Omental fat pad (tissue), 3 donors: ENCODE measurements at regions not wholly inside any gene's neighbourhood (a gene's known extent, or its start where the extent isn't known, plus 50 kb on each side); places are given as distances from the start of the nearest gene placed in this dataset.
"Not testable (repeated sequence)": the region's sequence is repeated elsewhere in the genome, so short reads cannot be mapped to it uniquely, and the experiment has no call there.

Experiments used
- ATAC-seq: fragments of 150-250 bp; one replicate; pipeline ENCODE4 v1.9.1; 2016; ENCODE audit warnings: mild to moderate bottlenecking, moderate library complexity; ENCODE audit not compliant: low FRiP score
- DNase-seq: peaks from one replicate; pipeline ENCODE4 v3.0.0-alpha.2; 2019; ENCODE audit warnings: low spot score
- TF ChIP-seq, protein P1 (sequence below), 3 donors: fragments of 450-650 bp; IDR thresholded peaks; one replicate each; pipeline ENCODE4 v1.5.1; 2016 to 2017; ENCODE audit warnings: antibody characterized with exemption in 3 of 3, mild to moderate bottlenecking in 3 of 3, moderate library complexity in 2 of 3

DNA sequence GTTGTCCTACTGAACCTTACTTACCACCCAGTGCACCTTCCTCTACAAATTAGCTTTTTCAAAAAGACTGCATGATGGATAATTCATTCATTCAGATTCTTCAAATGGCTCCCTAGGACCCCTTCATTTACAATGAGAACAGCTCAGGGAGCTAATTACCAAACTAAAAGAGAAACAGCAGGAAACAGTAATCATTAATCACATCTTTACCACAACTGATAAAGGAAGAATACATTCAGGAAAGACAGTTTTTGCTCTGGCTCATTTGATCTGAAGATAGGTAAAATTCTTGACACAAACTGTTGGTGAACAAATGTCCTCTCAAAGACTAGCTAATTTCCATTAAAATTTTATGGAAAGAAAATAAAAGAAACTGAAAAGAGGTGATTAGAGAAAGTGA, 1652.7 kb upstream of the LRRTM3 start:
- TF ChIP-seq, protein P1, sequence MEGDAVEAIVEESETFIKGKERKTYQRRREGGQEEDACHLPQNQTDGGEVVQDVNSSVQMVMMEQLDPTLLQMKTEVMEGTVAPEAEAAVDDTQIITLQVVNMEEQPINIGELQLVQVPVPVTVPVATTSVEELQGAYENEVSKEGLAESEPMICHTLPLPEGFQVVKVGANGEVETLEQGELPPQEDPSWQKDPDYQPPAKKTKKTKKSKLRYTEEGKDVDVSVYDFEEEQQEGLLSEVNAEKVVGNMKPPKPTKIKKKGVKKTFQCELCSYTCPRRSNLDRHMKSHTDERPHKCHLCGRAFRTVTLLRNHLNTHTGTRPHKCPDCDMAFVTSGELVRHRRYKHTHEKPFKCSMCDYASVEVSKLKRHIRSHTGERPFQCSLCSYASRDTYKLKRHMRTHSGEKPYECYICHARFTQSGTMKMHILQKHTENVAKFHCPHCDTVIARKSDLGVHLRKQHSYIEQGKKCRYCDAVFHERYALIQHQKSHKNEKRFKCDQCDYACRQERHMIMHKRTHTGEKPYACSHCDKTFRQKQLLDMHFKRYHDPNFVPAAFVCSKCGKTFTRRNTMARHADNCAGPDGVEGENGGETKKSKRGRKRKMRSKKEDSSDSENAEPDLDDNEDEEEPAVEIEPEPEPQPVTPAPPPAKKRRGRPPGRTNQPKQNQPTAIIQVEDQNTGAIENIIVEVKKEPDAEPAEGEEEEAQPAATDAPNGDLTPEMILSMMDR (IDR thresholded peaks at IDR 0.05) = no peak
- no peak for DNase-seq
- no peak for ATAC-seq

DNA sequence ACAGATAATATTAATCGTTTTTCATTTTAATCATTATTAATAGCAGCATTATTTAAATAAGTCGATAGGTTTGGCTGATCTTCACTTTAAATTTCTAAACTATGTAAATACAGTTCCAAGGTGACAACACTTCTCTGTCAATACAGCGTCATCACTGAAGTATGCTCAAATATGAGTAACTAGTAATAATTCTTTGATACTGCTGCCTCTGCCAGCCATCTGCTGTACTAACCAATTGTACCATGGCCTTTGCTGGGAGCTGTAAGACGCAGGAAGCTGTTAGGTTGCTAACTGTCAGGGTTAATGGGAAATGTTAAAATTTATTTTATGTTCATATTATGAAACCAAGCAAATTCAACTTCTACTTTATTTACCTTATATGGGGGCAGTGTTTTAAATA, 1650.5 kb upstream of the LRRTM3 start:
- TF ChIP-seq, protein P1 (IDR thresholded peaks at IDR 0.05) = no peak
- no peak for ATAC-seq

DNA sequence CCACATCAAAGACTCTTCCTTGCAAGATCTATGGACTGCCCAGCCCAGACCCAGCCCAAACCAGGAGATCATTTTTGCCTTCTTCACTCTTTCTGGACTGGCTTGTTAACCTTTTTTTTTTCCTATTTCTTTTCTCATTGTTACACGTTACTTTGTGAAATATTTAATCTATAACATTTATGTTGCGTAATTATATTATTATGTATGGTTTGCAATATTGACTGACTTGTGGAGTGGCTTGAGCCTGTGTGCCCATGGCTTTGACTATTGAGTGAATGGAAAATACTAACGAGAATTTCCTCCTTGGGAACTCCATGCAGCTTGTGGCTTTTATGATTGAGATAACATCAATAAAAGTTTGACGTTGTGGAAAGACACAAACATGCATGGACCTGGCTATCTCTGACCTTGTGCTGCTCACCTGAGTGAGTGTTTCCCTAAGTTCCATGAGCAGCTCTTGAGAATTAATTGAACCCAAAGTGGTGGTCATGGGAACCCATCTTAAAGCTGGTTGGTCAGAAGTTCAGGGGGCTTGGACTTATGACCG, 1641.3 kb upstream of the LRRTM3 start:
- no peak for DNase-seq
- no peak for ATAC-seq
- TF ChIP-seq, protein P1 (IDR thresholded peaks at IDR 0.05) = no peak

More for the DNA sequence above, 1650.5 kb upstream of the LRRTM3 start:
- DNase-seq = no peak

DNA sequence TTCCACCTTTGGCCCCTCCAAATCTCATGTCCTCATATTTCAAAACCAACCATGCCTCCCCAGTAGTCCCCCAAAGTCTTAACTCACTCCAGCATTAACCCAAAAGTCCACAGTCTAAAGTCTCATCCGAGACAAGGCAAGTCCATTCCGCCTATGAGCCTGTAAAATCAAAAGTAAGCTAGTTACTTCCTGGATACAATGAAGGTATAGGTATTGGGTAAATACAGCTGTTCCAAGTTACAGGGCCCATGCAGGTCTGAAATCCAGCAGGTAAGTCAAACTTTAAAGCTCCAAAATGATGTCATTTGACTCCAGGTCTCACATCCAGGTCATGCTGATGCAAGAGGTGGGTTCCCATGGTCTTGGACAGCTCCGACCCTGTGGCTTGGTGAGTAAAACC, 1640.1 kb upstream of the LRRTM3 start:
- ATAC-seq, DNase-seq: not testable (repeated sequence)

DNA sequence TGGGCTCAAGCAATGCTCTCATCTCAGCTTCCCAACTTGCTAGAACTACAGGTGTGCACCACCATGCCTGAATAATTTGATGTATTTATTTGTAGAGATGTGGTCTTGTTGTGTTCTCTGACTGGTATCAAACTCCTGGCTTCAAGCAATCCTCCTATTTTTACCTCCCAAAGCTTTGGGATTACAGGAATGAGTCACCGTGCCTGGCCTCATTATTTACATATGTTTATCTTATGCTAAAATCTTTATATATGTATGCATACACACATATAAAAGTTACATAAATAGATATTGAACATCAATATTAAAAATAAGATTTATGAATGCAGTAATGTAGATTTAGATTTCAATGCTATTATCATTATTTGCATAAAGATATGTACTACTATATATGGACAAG, 1634.5 kb upstream of the LRRTM3 start:
- TF ChIP-seq, protein P1 (IDR thresholded peaks at IDR 0.05) = no peak
- DNase-seq (no peak), ATAC-seq (no peak)

DNA sequence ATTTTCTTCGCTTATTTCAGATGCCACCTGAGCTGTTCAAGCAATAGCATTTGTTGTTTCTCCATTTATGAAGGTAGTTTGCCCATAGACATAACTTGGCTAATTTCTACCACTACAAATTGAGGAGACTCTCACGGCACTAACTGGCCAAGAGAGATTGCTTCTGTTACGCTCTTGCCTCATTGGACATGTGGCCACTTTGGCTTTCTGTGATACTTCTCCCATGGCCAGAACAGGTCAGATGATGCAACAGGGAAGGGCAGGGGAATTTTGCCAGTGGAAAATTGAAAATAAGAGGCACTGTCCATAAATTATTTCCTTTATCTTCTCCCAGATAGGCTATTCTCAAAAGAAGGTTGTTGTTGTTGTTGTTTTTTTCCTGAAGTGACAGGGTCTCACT, 1633.3 kb upstream of the LRRTM3 start:
- ATAC-seq (no peak), DNase-seq (no peak)
- TF ChIP-seq, protein P1 (IDR thresholded peaks at IDR 0.05) = no peak

DNA sequence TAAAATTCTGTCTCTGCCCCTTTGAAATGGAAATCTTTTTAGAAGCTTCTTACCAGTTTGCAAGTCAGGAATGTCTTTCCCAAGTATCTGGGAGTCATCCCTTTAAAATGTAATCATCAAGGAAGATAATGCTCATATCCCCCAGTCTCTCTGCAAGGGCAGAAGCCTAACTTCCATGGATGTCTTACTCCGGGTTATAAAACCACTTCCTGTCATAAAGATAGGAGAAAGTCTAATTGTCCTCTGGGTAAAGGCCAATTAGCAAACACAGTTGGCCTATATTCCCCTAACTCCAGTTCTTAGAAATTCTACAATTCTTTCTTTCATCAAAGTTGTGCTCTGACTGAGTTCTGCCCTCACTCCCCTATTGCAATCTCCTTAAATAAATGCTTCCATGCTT, 1631.5 kb upstream of the LRRTM3 start:
- TF ChIP-seq, protein P1 (IDR thresholded peaks at IDR 0.05) = no peak
- ATAC-seq = no peak
- no peak for DNase-seq

DNA sequence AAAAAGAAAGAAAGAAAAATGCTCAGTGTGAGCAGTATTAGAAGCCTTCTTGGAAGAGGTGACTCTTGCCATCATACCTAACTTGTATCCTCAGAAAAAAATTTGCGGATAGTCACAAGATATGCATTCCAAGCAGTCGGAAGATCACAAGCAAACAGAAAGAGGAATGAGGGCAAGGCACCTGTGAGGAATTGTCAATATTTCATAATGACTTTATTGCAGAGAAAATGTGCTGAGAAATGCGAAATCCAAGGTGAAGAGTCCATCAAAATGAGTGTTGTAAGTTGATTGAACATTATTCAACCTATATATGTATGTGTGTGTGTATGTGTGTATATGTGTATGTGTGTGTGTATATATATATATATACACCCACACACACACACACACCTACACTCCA, 1624.7 kb upstream of the LRRTM3 start:
- DNase-seq (no peak), ATAC-seq (no peak)
- TF ChIP-seq, protein P1 (IDR thresholded peaks at IDR 0.05) = no peak
